Superior temporal gyrus (tissue), 1 donor: ENCODE measurements at regions not wholly inside any gene's neighbourhood (a gene's known extent, or its start where the extent isn't known, plus 50 kb on each side); places are given as distances from the start of the nearest gene placed in this dataset.

Experiments used
- DNase-seq: peaks from one replicate; pipeline ENCODE4 v3.0.0-alpha.2; 2016; ENCODE audit errors: extremely low spot score

GRCh38 chr2:217304582-217304981 is 444.7 kb upstream of the TNP1 start:
- no peak for DNase-seq

- DNase-seq, result no peak
Observed at GRCh38 chr2:217302856-217303255, 443.0 kb upstream of the TNP1 start.

- DNase-seq, result no peak
Observed at GRCh38 chr2:217301142-217301925, 441.5 kb upstream of the TNP1 start.

GRCh38 chr2:217299590-217299989 is 439.7 kb upstream of the TNP1 start:
- no peak for DNase-seq

- no peak for DNase-seq
Observed at GRCh38 chr2:217297096-217297495, 437.2 kb upstream of the TNP1 start.

- no peak for DNase-seq
Observed at GRCh38 chr2:217294818-217295217, 435.0 kb upstream of the TNP1 start.

- no peak for DNase-seq
Observed at GRCh38 chr2:217294211-217294610, 434.3 kb upstream of the TNP1 start.

- no peak for DNase-seq
Observed at GRCh38 chr2:217293607-217294006, 433.7 kb upstream of the TNP1 start.

GRCh38 chr2:217293046-217293445 is 433.2 kb upstream of the TNP1 start:
- no peak for DNase-seq

GRCh38 chr2:217291259-217291658 is 431.4 kb upstream of the TNP1 start:
- no peak for DNase-seq

GRCh38 chr2:217290467-217290866 is 430.6 kb upstream of the TNP1 start:
- no peak for DNase-seq

- DNase-seq, result no peak
Observed at GRCh38 chr2:217289907-217290280, 430.0 kb upstream of the TNP1 start.

- DNase-seq, result no peak
Observed at GRCh38 chr2:217289177-217289906, 429.5 kb upstream of the TNP1 start.

- no peak for DNase-seq
Observed at GRCh38 chr2:217288472-217289063, 428.7 kb upstream of the TNP1 start.

GRCh38 chr2:217286833-217287232 is 427.0 kb upstream of the TNP1 start:
- DNase-seq, result no peak

GRCh38 chr2:217285926-217286325 is 426.1 kb upstream of the TNP1 start:
- DNase-seq, result no peak

GRCh38 chr2:217283460-217283859 is 423.6 kb upstream of the TNP1 start:
- DNase-seq, result no peak

- no peak for DNase-seq
Observed at GRCh38 chr2:217282531-217282930, 422.7 kb upstream of the TNP1 start.

- DNase-seq, result no peak
Observed at GRCh38 chr2:217279556-217279955, 419.7 kb upstream of the TNP1 start.

- no peak for DNase-seq
Observed at GRCh38 chr2:217279140-217279539, 419.3 kb upstream of the TNP1 start.

- DNase-seq, result peak; percentile 82
Observed at GRCh38 chr2:217277646-217278398, 418.0 kb upstream of the TNP1 start.

- DNase-seq, result no peak
Observed at GRCh38 chr2:217276433-217276832, 416.6 kb upstream of the TNP1 start.
